HepG2 (cell line): ENCODE measurements at regions not wholly inside any gene's neighbourhood (a gene's known extent, or its start where the extent isn't known, plus 50 kb on each side); places are given as distances from the start of the nearest gene placed in this dataset.

Experiments
- ATAC-seq: fragments of 200-7000 bp; cut with Tn5 transposase; 3 replicates; pipeline ENCODE4 v1.9.1; 2020; ENCODE audit warnings: mild to moderate bottlenecking, moderate library complexity
- BruUV-seq: library from RNA; stranded (reverse); fragments of 400-500 nt; replicated peaks from 2 replicates; lab custom pipeline; 2021; lab: Mats Ljungman, UMichigan
- CTCF ChIA-PET: fragments of 300-600 bp; formaldehyde crosslinking; extraction: SDS; loops from one replicate; lab custom pipeline; 2021; ENCODE audit warnings: low total read pairs, inconsistent platforms, low intra/inter-chr PET ratio; lab: Yijun Ruan, JAX
- POLR2A ChIA-PET: fragments of 350-600 bp; sonication (Branson Sonifier 250); formaldehyde crosslinking; loops from one replicate; lab custom pipeline; 2020; ENCODE audit warnings: antibody characterized with exemption, inconsistent platforms; lab: Yijun Ruan, JAX
- DNase-seq: peaks from one replicate; pipeline ENCODE4 v3.0.0-alpha.2; 2015; ENCODE audit warnings: low spot score
- FAIRE-seq: peaks from 3 replicates; lab custom pipeline; 2011; peaks lifted over from hg19 to GRCh38; lab: Jason Lieb, UNC
- H2AFZ ChIP-seq: one replicate; pipeline ENCODE4 v1.6.1; 2011; ENCODE audit warnings: low read length, inconsistent platforms
- H3K27ac ChIP-seq: fragments of 300-600 bp; 3 replicates; pipeline ENCODE4 v1.8.0; 2011; ENCODE audit warnings: mixed run types, mild to moderate bottlenecking, mixed read lengths, low read length, inconsistent platforms; ENCODE audit not compliant: insufficient read depth; ENCODE audit errors: extremely low read length
- H3K27me3 ChIP-seq, 2 experiments: fragments of 200-600 bp in 1 of 2; 2 replicates in 1 of 2; 3 replicates in 1 of 2; pipeline versions ENCODE4 v1.6.0 to v1.8.0; 2011; ENCODE audit warnings: low read length in 2 of 2, mild to moderate bottlenecking in 2 of 2, moderate library complexity in 2 of 2, inconsistent platforms in 1 of 2; ENCODE audit not compliant: insufficient read depth in 2 of 2, control insufficient read depth in 1 of 2
- H3K36me3 ChIP-seq, 2 experiments: fragments of 200-600 bp in 1 of 2; replicated peaks in 1 of 2; 2 replicates in 1 of 2; 3 replicates in 1 of 2; pipeline versions ENCODE4 v1.5.1 to v1.8.0; 2011; ENCODE audit warnings: low read length in 2 of 2, inconsistent platforms in 1 of 2; ENCODE audit not compliant: insufficient read depth in 2 of 2, control insufficient read depth in 1 of 2
- H3K4me1 ChIP-seq: 2 replicates; pipeline ENCODE4 v1.5.1; 2012; ENCODE audit warnings: low read length, inconsistent platforms; ENCODE audit not compliant: insufficient read depth
- H3K4me2 ChIP-seq: 2 replicates; pipeline ENCODE4 v1.6.0; 2011; ENCODE audit warnings: low read depth, low read length, inconsistent platforms
- H3K4me3 ChIP-seq, 3 experiments: fragments of 200-600 bp in 1 of 3; sonication (generic), shearing (Covaris generic) in 1 of 3; replicated peaks in 1 of 3; 2 replicates each; pipeline ENCODE4 v1.5.1; 2011 to 2016; ENCODE audit warnings: low read length in 3 of 3, inconsistent platforms in 2 of 3, low read depth in 2 of 3, mild to moderate bottlenecking in 2 of 3, control low read depth in 1 of 3, mixed read lengths in 1 of 3; ENCODE audit not compliant: insufficient read depth in 1 of 3
- H3K79me2 ChIP-seq: one replicate; pipeline ENCODE4 v1.6.1; 2011; ENCODE audit warnings: low read length, inconsistent platforms; ENCODE audit not compliant: insufficient read depth
- H3K9ac ChIP-seq: 2 replicates; pipeline ENCODE4 v1.6.0; 2011; ENCODE audit warnings: mild to moderate bottlenecking, low read depth, low read length, inconsistent platforms; ENCODE audit not compliant: insufficient read depth
- H3K9me3 ChIP-seq: 2 replicates; pipeline ENCODE4 v1.5.1; 2012; ENCODE audit warnings: mild to moderate bottlenecking, low read length
- H4K20me1 ChIP-seq: 2 replicates; pipeline ENCODE4 v1.6.0; 2011; ENCODE audit warnings: inconsistent platforms, mild to moderate bottlenecking, low read length, moderate library complexity; ENCODE audit not compliant: insufficient read depth
- GATAD2A ChIP-seq: IDR thresholded peaks from 2 replicates; pipeline ENCODE4 v1.6.1; 2016
- MIER2 ChIP-seq: IDR thresholded peaks from 2 replicates; pipeline ENCODE4 v1.6.1; 2016; ENCODE audit warnings: missing biosample characterization, missing genetic modification reagents
- ZBTB38 ChIP-seq: sonication (generic); formaldehyde crosslinking; IDR thresholded peaks from 2 replicates; pipeline ENCODE4 v1.5.1; 2020; ENCODE audit warnings: mild to moderate bottlenecking, missing genetic modification reagents
- ZNF607 ChIP-seq: sonication (generic); formaldehyde crosslinking; IDR thresholded peaks from 2 replicates; pipeline ENCODE4 v1.5.1; 2020; ENCODE audit warnings: missing genetic modification reagents, mild to moderate bottlenecking, borderline replicate concordance
- ZNF83 ChIP-seq: sonication (generic); formaldehyde crosslinking; IDR thresholded peaks from 2 replicates; pipeline ENCODE4 v1.4.0; 2020; ENCODE audit warnings: missing genetic modification reagents, mild to moderate bottlenecking, borderline replicate concordance
- WGBS: methylation state at CpG from one replicate; pipeline ENCODE4 v1.1.6; 2017; ENCODE audit warnings: low lambda C conversion rate; 5-methylcytosine and 5-hydroxymethylcytosine counted together
- in situ Hi-C: cut with HindIII; loops from 2 replicates; pipeline ENCODE4 v1.10.0; 2017; ENCODE audit warnings: low pct_unique_long_range_greater_than_20kb; ENCODE audit not compliant: extremely low pct_ligation_motif_present
- intact Hi-C: fragments of 100-400 bp; cut with micrococcal nuclease; formaldehyde crosslinking; loops from one replicate; pipeline ENCODE4 v1.10.0; 2022; ENCODE audit not compliant: unreplicated experiment
- TF ChIP-seq, protein P1 (sequence below), 2 experiments: sonication (generic) in 1 of 2; formaldehyde crosslinking in 1 of 2; IDR thresholded peaks; 2 replicates each; pipeline versions ENCODE4 v1.6.1 to v1.9.0; 2014 to 2022; ENCODE audit warnings: antibody characterized with exemption in 1 of 2, borderline replicate concordance in 1 of 2, inconsistent platforms in 1 of 2, low read depth in 1 of 2, missing genetic modification reagents in 1 of 2
- TF ChIP-seq, protein P2 (sequence below): sonication (generic); formaldehyde crosslinking; IDR thresholded peaks from 2 replicates; pipeline ENCODE4 v1.8.1; 2022; ENCODE audit warnings: mild to moderate bottlenecking, missing genetic modification reagents
- TF ChIP-seq, protein P3 (sequence below): sonication (generic); formaldehyde crosslinking; IDR thresholded peaks from 2 replicates; pipeline ENCODE4 v1.4.0; 2020; ENCODE audit warnings: missing genetic modification reagents, borderline replicate concordance

DNA sequence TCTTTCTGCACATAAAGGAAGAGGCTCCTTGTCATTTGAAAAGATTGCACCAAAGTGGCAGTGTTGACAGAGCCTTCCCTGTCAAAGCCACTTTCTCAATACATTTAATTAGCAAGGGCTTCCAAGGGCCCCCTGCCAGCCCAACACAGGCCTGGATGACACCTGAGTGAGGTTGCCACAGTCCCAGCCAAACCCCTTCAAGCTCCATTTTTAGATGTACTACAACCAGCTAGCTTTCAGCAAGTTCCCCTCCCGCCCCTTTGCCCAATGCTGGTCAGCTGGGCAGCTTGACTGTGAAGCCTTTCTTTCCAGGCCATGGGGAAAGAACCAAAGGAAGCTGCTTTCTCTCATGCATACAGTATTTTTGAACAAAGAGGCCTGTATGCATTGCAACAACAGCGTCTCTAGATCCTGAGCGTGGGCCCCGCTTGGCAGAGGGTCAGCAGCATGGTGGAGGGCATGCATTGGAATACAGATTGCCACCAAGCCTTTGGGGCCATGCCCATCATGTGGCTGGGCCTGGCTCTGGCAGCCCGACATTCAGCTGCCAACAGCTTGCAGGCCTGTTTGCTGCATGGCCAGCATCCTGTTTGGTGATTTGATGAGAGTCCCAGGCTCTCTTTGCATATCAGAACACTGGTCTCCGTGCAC, 261.1 kb upstream of the GATB start:
- FAIRE-seq (no peak), ATAC-seq (no peak), DNase-seq (no peak)
- no peaks in the 10 kb centered on the region for H3K79me2 ChIP-seq
- H3K4me3 ChIP-seq: no peak overlapping the region
- BruUV-seq: no TSS peak
- H3K27me3 ChIP-seq: peaks cover 0 to 5% of the 10 kb centered on the region in 2 experiments; a peak in 2 of 5 replicates
- H3K36me3 ChIP-seq: no peaks in the 10 kb centered on the region
- TF ChIP-seq, protein P1, sequence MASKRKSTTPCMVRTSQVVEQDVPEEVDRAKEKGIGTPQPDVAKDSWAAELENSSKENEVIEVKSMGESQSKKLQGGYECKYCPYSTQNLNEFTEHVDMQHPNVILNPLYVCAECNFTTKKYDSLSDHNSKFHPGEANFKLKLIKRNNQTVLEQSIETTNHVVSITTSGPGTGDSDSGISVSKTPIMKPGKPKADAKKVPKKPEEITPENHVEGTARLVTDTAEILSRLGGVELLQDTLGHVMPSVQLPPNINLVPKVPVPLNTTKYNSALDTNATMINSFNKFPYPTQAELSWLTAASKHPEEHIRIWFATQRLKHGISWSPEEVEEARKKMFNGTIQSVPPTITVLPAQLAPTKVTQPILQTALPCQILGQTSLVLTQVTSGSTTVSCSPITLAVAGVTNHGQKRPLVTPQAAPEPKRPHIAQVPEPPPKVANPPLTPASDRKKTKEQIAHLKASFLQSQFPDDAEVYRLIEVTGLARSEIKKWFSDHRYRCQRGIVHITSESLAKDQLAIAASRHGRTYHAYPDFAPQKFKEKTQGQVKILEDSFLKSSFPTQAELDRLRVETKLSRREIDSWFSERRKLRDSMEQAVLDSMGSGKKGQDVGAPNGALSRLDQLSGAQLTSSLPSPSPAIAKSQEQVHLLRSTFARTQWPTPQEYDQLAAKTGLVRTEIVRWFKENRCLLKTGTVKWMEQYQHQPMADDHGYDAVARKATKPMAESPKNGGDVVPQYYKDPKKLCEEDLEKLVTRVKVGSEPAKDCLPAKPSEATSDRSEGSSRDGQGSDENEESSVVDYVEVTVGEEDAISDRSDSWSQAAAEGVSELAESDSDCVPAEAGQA (IDR thresholded peaks at IDR 0.05; ENCODE audit: low read depth): no peak
- TF ChIP-seq, protein P1 (CRISPR knock-in tag; IDR thresholded peaks at IDR 0.05; ENCODE audit: borderline replicate concordance): no peak
- no peak for TF ChIP-seq ZNF607 (CRISPR knock-in tag)
- TF ChIP-seq ZBTB38 (CRISPR knock-in tag): no peak
- TF ChIP-seq GATAD2A (CRISPR knock-in tag): no peak
- TF ChIP-seq ZNF83 (CRISPR knock-in tag): no peak
- no peak for TF ChIP-seq MIER2
- TF ChIP-seq, protein P2, sequence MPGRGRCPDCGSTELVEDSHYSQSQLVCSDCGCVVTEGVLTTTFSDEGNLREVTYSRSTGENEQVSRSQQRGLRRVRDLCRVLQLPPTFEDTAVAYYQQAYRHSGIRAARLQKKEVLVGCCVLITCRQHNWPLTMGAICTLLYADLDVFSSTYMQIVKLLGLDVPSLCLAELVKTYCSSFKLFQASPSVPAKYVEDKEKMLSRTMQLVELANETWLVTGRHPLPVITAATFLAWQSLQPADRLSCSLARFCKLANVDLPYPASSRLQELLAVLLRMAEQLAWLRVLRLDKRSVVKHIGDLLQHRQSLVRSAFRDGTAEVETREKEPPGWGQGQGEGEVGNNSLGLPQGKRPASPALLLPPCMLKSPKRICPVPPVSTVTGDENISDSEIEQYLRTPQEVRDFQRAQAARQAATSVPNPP (CRISPR knock-in tag): no peak
- TF ChIP-seq, protein P3, sequence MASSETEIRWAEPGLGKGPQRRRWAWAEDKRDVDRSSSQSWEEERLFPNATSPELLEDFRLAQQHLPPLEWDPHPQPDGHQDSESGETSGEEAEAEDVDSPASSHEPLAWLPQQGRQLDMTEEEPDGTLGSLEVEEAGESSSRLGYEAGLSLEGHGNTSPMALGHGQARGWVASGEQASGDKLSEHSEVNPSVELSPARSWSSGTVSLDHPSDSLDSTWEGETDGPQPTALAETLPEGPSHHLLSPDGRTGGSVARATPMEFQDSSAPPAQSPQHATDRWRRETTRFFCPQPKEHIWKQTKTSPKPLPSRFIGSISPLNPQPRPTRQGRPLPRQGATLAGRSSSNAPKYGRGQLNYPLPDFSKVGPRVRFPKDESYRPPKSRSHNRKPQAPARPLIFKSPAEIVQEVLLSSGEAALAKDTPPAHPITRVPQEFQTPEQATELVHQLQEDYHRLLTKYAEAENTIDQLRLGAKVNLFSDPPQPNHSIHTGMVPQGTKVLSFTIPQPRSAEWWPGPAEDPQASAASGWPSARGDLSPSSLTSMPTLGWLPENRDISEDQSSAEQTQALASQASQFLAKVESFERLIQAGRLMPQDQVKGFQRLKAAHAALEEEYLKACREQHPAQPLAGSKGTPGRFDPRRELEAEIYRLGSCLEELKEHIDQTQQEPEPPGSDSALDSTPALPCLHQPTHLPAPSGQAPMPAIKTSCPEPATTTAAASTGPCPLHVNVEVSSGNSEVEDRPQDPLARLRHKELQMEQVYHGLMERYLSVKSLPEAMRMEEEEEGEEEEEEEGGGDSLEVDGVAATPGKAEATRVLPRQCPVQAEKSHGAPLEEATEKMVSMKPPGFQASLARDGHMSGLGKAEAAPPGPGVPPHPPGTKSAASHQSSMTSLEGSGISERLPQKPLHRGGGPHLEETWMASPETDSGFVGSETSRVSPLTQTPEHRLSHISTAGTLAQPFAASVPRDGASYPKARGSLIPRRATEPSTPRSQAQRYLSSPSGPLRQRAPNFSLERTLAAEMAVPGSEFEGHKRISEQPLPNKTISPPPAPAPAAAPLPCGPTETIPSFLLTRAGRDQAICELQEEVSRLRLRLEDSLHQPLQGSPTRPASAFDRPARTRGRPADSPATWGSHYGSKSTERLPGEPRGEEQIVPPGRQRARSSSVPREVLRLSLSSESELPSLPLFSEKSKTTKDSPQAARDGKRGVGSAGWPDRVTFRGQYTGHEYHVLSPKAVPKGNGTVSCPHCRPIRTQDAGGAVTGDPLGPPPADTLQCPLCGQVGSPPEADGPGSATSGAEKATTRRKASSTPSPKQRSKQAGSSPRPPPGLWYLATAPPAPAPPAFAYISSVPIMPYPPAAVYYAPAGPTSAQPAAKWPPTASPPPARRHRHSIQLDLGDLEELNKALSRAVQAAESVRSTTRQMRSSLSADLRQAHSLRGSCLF: no peak
- H4K20me1 ChIP-seq: no peaks in the 10 kb centered on the region
- intact Hi-C loops: loop anchor here (5.0 kb wide), 1 partner anchor 530 kb away; no protein-coding TSS in a partner anchor
- H3K4me1 ChIP-seq: no peaks in the 10 kb centered on the region
- ChIA-PET POLR2A (no interaction called here), CTCF (no interaction called here)
- in situ Hi-C loops: no loop called here
- no peak overlapping the region for H3K4me2 ChIP-seq
- no peaks in the 10 kb centered on the region for H3K9me3 ChIP-seq
- WGBS: 10% methylated on average over 2 of the region's 6 CpGs
- no peak overlapping the region for H3K9ac ChIP-seq
- H3K27ac ChIP-seq: no peak overlapping the region
- H2AFZ ChIP-seq: no peak overlapping the region
